Transverse colon (tissue), 3 donors: ENCODE measurements at regions not wholly inside any gene's neighbourhood (a gene's known extent, or its start where the extent isn't known, plus 50 kb on each side); places are given as distances from the start of the nearest gene placed in this dataset.

Experiments used
- POLR2A ChIP-seq: fragments of 450-650 bp; IDR thresholded peaks from one replicate; pipeline ENCODE4 v1.6.1; 2016; ENCODE audit warnings: antibody characterized with exemption, mild to moderate bottlenecking, moderate library complexity
- TF ChIP-seq, protein P1 (sequence below), 5 experiments: fragments of 200-600 bp in 3 of 5; fragments of 450-650 bp in 2 of 5; sonication (generic) in 3 of 5; IDR thresholded peaks; 1 replicate in 2 of 5; 2 replicates in 3 of 5; pipeline ENCODE4 v1.5.1; 2016 to 2017; ENCODE audit warnings: antibody characterized with exemption in 5 of 5, inconsistent platforms in 3 of 5, mild to moderate bottlenecking in 2 of 5, moderate library complexity in 1 of 5

DNA sequence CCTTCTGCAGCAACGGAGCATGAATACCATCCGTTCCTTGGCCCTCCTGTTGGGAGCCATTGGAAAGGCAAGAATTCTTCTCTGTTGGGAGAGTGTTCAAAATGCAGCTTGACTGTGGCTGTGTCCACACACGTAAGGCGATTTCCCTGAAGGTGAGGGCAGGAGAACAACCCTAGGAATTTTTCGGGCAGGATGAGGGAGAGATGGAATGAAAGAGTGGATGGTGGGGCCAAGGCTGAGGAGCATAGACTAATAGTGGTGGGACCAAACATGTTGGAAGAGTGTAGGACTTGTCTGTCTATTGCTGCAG lies 924.9 kb downstream of the TBC1D22A start:
- no peak for TF ChIP-seq POLR2A
- TF ChIP-seq, protein P1, sequence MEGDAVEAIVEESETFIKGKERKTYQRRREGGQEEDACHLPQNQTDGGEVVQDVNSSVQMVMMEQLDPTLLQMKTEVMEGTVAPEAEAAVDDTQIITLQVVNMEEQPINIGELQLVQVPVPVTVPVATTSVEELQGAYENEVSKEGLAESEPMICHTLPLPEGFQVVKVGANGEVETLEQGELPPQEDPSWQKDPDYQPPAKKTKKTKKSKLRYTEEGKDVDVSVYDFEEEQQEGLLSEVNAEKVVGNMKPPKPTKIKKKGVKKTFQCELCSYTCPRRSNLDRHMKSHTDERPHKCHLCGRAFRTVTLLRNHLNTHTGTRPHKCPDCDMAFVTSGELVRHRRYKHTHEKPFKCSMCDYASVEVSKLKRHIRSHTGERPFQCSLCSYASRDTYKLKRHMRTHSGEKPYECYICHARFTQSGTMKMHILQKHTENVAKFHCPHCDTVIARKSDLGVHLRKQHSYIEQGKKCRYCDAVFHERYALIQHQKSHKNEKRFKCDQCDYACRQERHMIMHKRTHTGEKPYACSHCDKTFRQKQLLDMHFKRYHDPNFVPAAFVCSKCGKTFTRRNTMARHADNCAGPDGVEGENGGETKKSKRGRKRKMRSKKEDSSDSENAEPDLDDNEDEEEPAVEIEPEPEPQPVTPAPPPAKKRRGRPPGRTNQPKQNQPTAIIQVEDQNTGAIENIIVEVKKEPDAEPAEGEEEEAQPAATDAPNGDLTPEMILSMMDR (IDR thresholded peaks at IDR 0.05), result no peak
